ENCODE measurements at regions not wholly inside any gene's neighbourhood (a gene's known extent, or its start where the extent isn't known, plus 50 kb on each side); places are given as distances from the start of the nearest gene placed in this dataset.

- DNase-seq (ENCODE audit: low read depth in 1 of 2, low spot score in 1 of 2): peak in 1 of 2 experiments; percentile 31
- no peak for TF ChIP-seq POLR2AphosphoS5 (IDR thresholded peaks at IDR 0.05; ENCODE audit: low read depth)
- TF ChIP-seq REST (IDR thresholded peaks at IDR 0.05; ENCODE audit: insufficient replicate concordance, low read depth): no peak
- no peak for TF ChIP-seq GABPA (IDR thresholded peaks at IDR 0.05; ENCODE audit: low read depth)
- TF ChIP-seq CTCF (IDR thresholded peaks at IDR 0.05; ENCODE audit: insufficient read depth, low read length): no peak
- no peak for TF ChIP-seq SPI1 (IDR thresholded peaks at IDR 0.05; ENCODE audit: borderline replicate concordance, low read depth)
Measured at GRCh38 chr4:26050671-26051070, 136.7 kb downstream of the SMIM20 start.

GRCh38 chr4:26051240-26051639 is 137.2 kb downstream of the SMIM20 start:
- H3K27ac ChIP-seq (replicated peaks): no peak overlapping the region
- no peak for TF ChIP-seq REST (IDR thresholded peaks at IDR 0.05; ENCODE audit: insufficient replicate concordance, low read depth)
- no peak for TF ChIP-seq SPI1 (IDR thresholded peaks at IDR 0.05; ENCODE audit: borderline replicate concordance, low read depth)
- no peak for TF ChIP-seq GABPA (IDR thresholded peaks at IDR 0.05; ENCODE audit: low read depth)
- no peak for TF ChIP-seq POLR2AphosphoS5 (IDR thresholded peaks at IDR 0.05; ENCODE audit: low read depth)
- no peak for TF ChIP-seq CTCF (IDR thresholded peaks at IDR 0.05; ENCODE audit: insufficient read depth, low read length)
- H3K27me3 ChIP-seq (ENCODE audit: insufficient read depth, poor library complexity, severe bottlenecking): no peaks in the 10 kb centered on the region
- H3K4me3 ChIP-seq (replicated peaks; ENCODE audit: insufficient read depth, low read length): no peak overlapping the region
- no peak for DNase-seq (ENCODE audit: low read depth in 1 of 2, low spot score in 1 of 2)

More at GRCh38 chr4:26050671-26051070, 136.7 kb downstream of the SMIM20 start:
- Histone ChIP-seq H3K4me3 (replicated peaks; ENCODE audit: insufficient read depth, low read length) (no peak overlapping the region), H3K27me3 (ENCODE audit: insufficient read depth, poor library complexity, severe bottlenecking) (no peaks in the 10 kb centered on the region), H3K27ac (replicated peaks) (no peak overlapping the region)

- DNase-seq (ENCODE audit: low read depth in 1 of 2, low spot score in 1 of 2): no peak
- H3K27me3 ChIP-seq (ENCODE audit: insufficient read depth, poor library complexity, severe bottlenecking): no peaks in the 10 kb centered on the region
- H3K27ac ChIP-seq (replicated peaks): no peak overlapping the region
- H3K4me3 ChIP-seq (replicated peaks; ENCODE audit: insufficient read depth, low read length): no peak overlapping the region
- 0 out of 2 replicates have a peak, but pooled peaks have one; percentile 35 for TF ChIP-seq SPI1 (IDR thresholded peaks at IDR 0.05; ENCODE audit: borderline replicate concordance, low read depth)
- TF ChIP-seq REST (IDR thresholded peaks at IDR 0.05; ENCODE audit: insufficient replicate concordance, low read depth): no peak
Measured at GRCh38 chr4:26052663-26053541, 138.9 kb downstream of the SMIM20 start.

All from HL-60 (cell line).